Thymus (tissue), 11 donors: ENCODE measurements at regions not wholly inside any gene's neighbourhood (a gene's known extent, or its start where the extent isn't known, plus 50 kb on each side); places are given as distances from the start of the nearest gene placed in this dataset.

ENCODE experiments used
- DNase-seq, 9 donors: peaks; one replicate each; pipeline ENCODE4 v3.0.0-alpha.2; 2013; ENCODE audit warnings: low spot score in 9 of 9, low read depth in 6 of 9, missing footprints in 1 of 9
- H3K27ac ChIP-seq, 2 donors: one replicate each; pipeline ENCODE4 v1.5.1; 2013; ENCODE audit warnings: control low read depth in 1 of 2, low read depth in 1 of 2, low read length in 1 of 2, mild to moderate bottlenecking in 1 of 2, moderate library complexity in 1 of 2
- H3K27me3 ChIP-seq, 2 donors: one replicate each; pipeline ENCODE4 v1.5.1; 2013; ENCODE audit warnings: low read length in 1 of 2; ENCODE audit not compliant: control insufficient read depth in 2 of 2, insufficient read depth in 1 of 2
- H3K36me3 ChIP-seq, 2 donors: one replicate each; pipeline ENCODE4 v1.5.1; 2013; ENCODE audit warnings: low read length in 1 of 2, mild to moderate bottlenecking in 1 of 2, moderate library complexity in 1 of 2; ENCODE audit not compliant: control insufficient read depth in 2 of 2, insufficient read depth in 2 of 2
- H3K4me1 ChIP-seq, 2 donors: one replicate each; pipeline ENCODE4 v1.5.1; 2013; ENCODE audit warnings: low read length in 2 of 2; ENCODE audit not compliant: control insufficient read depth in 2 of 2, insufficient read depth in 2 of 2
- H3K4me3 ChIP-seq, 2 donors: one replicate each; pipeline ENCODE4 v1.5.1; 2013; ENCODE audit warnings: low read length in 2 of 2, control low read depth in 1 of 2, mild to moderate bottlenecking in 1 of 2
- H3K9me3 ChIP-seq, 2 donors: one replicate each; pipeline ENCODE4 v1.5.1; 2013; ENCODE audit warnings: low read length in 1 of 2, mild to moderate bottlenecking in 1 of 2; ENCODE audit not compliant: control insufficient read depth in 2 of 2, insufficient read depth in 1 of 2
- WGBS: extraction: QIAGEN DNeasy Blood & Tissue Kit; methylation state at CpG from one replicate; pipeline ENCODE4 v1.1.7; 2013; 5-methylcytosine and 5-hydroxymethylcytosine counted together
- donor health status: healthy.

DNA sequence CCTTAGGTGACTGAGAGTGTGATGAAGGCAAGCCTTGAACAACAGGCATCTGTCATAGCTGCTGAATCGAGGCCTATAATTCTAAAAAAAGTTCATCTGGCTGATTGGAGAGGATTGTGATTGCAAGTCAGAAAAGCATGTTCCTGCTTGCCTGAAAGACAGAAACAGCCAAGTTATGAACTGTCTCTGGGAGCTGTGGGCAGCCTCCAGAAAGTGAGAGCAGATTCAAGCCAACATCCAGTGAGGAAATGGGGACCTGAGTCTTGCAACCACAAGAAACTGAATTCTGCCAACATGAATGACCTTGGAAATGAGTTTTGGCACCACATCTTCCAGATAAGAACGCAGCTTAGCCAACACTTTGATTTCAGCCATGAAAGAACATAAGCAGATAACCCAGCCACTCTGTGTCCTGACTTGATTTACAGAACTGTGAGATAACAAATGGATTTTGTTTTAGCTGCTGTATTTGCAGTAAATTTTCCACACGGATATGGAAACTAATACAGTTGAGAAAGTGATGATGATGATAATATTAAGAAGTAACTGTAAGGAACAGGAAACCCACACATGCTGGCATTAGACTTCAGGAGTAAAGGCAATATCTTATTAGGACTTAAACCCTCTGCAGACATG lies 240.3 kb upstream of the NDST3 start:
- Histone ChIP-seq H3K4me3 (no peak overlapping the region), H3K27me3 (no peaks in the 10 kb centered on the region), H3K27ac (no peak overlapping the region), H3K9me3 (no peaks in the 10 kb centered on the region), H3K4me1 (no peaks in the 10 kb centered on the region), H3K36me3 (no peaks in the 10 kb centered on the region)
- 91% methylated on average over 3 of the region's 3 CpGs for WGBS
- peak in 1 of 9 donors; percentile 9 for DNase-seq

GRCh38 chr4:117796677-117797076 lies 237.6 kb upstream of the NDST3 start:
- Histone ChIP-seq H3K27ac (no peak overlapping the region), H3K4me1 (no peaks in the 10 kb centered on the region), H3K4me3 (no peak overlapping the region), H3K36me3 (no peaks in the 10 kb centered on the region), H3K27me3 (no peaks in the 10 kb centered on the region), H3K9me3 (no peaks in the 10 kb centered on the region)
- DNase-seq, result no peak
- 88% methylated on average over 1 of the region's 1 CpG for WGBS

GRCh38 chr4:117800636-117801035 lies 233.7 kb upstream of the NDST3 start:
- Histone ChIP-seq H3K4me3 (no peak overlapping the region), H3K27me3 (no peaks in the 10 kb centered on the region), H3K27ac (no peak overlapping the region), H3K36me3 (no peaks in the 10 kb centered on the region), H3K9me3 (no peaks in the 10 kb centered on the region), H3K4me1 (no peaks in the 10 kb centered on the region)
- WGBS, result 81% methylated on average over 6 of the region's 6 CpGs
- DNase-seq, result no peak

- no peaks in the 10 kb centered on the region for H3K4me1 ChIP-seq
- no peak for DNase-seq
- no peaks in the 10 kb centered on the region for H3K36me3 ChIP-seq
- WGBS, result 95% methylated on average over 2 of the region's 2 CpGs
- no peaks in the 10 kb centered on the region for H3K27me3 ChIP-seq
- no peak overlapping the region for H3K27ac ChIP-seq
- H3K4me3 ChIP-seq, result no peak overlapping the region
- H3K9me3 ChIP-seq, result no peaks in the 10 kb centered on the region
These were observed 232.5 kb upstream of the NDST3 start for GRCh38 chr4:117801756-117802155.

GRCh38 chr4:117811731-117812130 lies 222.6 kb upstream of the NDST3 start:
- H3K27me3 ChIP-seq, result no peaks in the 10 kb centered on the region
- DNase-seq, result no peak
- H3K9me3 ChIP-seq, result no peaks in the 10 kb centered on the region
- H3K36me3 ChIP-seq, result no peaks in the 10 kb centered on the region
- WGBS, result 100% methylated on average over 1 of the region's 1 CpG
- H3K4me3 ChIP-seq, result no peak overlapping the region
- H3K27ac ChIP-seq, result no peak overlapping the region
- H3K4me1 ChIP-seq, result no peaks in the 10 kb centered on the region

GRCh38 chr4:117814277-117815246 lies 219.7 kb upstream of the NDST3 start:
- Histone ChIP-seq H3K36me3 (no peaks in the 10 kb centered on the region), H3K9me3 (no peaks in the 10 kb centered on the region), H3K27ac (no peak overlapping the region), H3K4me1 (no peaks in the 10 kb centered on the region), H3K27me3 (no peaks in the 10 kb centered on the region), H3K4me3 (no peak overlapping the region)
- DNase-seq, result no peak
- WGBS, result 97% methylated on average over 5 of the region's 5 CpGs

- no peak for DNase-seq
- H3K4me3 ChIP-seq, result no peak overlapping the region
- no peaks in the 10 kb centered on the region for H3K4me1 ChIP-seq
- no peaks in the 10 kb centered on the region for H3K36me3 ChIP-seq
- no peaks in the 10 kb centered on the region for H3K27me3 ChIP-seq
- H3K9me3 ChIP-seq, result no peaks in the 10 kb centered on the region
- no peak overlapping the region for H3K27ac ChIP-seq
These were observed 217.0 kb upstream of the NDST3 start for GRCh38 chr4:117817301-117817700.

DNA sequence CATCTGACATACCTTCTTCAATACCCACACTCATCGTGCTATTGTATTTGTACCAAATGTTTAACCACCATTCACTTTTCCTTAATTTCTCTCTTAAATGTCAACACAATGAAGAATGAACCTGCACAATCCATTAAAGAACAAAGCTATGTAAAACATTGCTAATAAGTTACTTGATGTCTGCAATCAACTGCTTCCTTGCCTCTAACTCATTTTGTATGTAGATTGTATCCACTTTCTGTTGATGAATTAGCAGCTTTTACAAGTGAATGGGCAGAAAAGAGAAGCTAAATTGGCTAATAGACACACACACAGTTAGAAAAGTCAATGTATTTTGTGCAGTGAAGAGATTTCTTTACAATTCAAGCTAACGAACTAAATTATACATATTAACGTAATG lies 212.5 kb upstream of the NDST3 start:
- Histone ChIP-seq H3K36me3 (no peaks in the 10 kb centered on the region), H3K4me1 (no peaks in the 10 kb centered on the region), H3K27ac (no peak overlapping the region), H3K27me3 (no peaks in the 10 kb centered on the region), H3K4me3 (no peak overlapping the region), H3K9me3 (peaks cover 0 to 7% of the 10 kb centered on the region in 2 donors)
- 96% methylated on average over 3 of the region's 3 CpGs for WGBS
- DNase-seq, result no peak

DNA sequence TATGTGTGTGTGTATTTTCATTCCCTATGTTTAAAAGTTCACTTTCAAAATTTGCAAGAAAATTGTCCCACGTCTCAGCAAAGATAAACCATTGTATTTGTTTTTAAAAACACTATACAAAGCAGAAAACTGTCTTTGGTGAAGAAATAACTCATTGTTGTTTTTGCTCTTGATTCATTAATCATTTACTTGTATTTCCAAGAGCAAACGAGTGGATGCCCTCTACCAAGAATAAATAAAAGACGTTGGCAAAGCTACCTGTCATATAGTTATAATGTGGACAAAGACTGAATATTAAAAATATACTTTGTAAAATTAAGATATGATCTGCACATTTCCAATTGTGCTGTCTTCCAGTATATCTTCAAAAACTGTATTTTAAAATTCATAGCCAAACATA lies 210.9 kb upstream of the NDST3 start:
- H3K4me3 ChIP-seq, result no peak overlapping the region
- WGBS, result 92% methylated on average over 3 of the region's 3 CpGs
- no peaks in the 10 kb centered on the region for H3K4me1 ChIP-seq
- H3K27ac ChIP-seq, result no peak overlapping the region
- no peaks in the 10 kb centered on the region for H3K36me3 ChIP-seq
- H3K9me3 ChIP-seq, result peaks cover 0 to 7% of the 10 kb centered on the region in 2 donors
- H3K27me3 ChIP-seq, result no peaks in the 10 kb centered on the region
- DNase-seq, result no peak
